ENCODE measurements at regions not wholly inside any gene's neighbourhood (a gene's known extent, or its start where the extent isn't known, plus 50 kb on each side); places are given as distances from the start of the nearest gene placed in this dataset.

- Mint-ChIP-seq H3K4me1 (ENCODE audit: low read depth) (peaks cover 8% of the 10 kb centered on the region), H3K9me3 (ENCODE audit: low read depth) (peaks cover 6% of the 10 kb centered on the region), H3K36me3 (ENCODE audit: low read depth) (no peaks in the 10 kb centered on the region), H3K27ac (ENCODE audit: unreplicated experiment) (no peak overlapping the region), H3K4me3 (ENCODE audit: unreplicated experiment) (no peak overlapping the region), H3K27me3 (ENCODE audit: low read depth) (peaks cover 55% of the 10 kb centered on the region)
- no peak for TF ChIP-seq CTCF (IDR thresholded peaks at IDR 0.05)
- DNase-seq (ENCODE audit: low spot score), result no peak
These were observed 52.9 kb upstream of the VRK1 start for GRCh38 chr14:96744262-96744661.

- Mint-ChIP-seq H3K4me1 (ENCODE audit: low read depth) (peaks cover 8% of the 10 kb centered on the region), H3K27ac (ENCODE audit: unreplicated experiment) (no peak overlapping the region), H3K36me3 (ENCODE audit: low read depth) (no peaks in the 10 kb centered on the region), H3K9me3 (ENCODE audit: low read depth) (peaks cover 6% of the 10 kb centered on the region), H3K4me3 (ENCODE audit: unreplicated experiment) (no peak overlapping the region), H3K27me3 (ENCODE audit: low read depth) (peaks cover 45% of the 10 kb centered on the region)
- no peak for TF ChIP-seq CTCF (IDR thresholded peaks at IDR 0.05)
- no peak for DNase-seq (ENCODE audit: low spot score)
These were observed 51.6 kb upstream of the VRK1 start for GRCh38 chr14:96745500-96746051.

- H3K9me3 Mint-ChIP-seq (ENCODE audit: low read depth), result peaks cover 6% of the 10 kb centered on the region
- H3K27me3 Mint-ChIP-seq (ENCODE audit: low read depth), result peaks cover 44% of the 10 kb centered on the region
- DNase-seq (ENCODE audit: low spot score), result no peak
- H3K4me3 Mint-ChIP-seq (ENCODE audit: unreplicated experiment), result no peak overlapping the region
- TF ChIP-seq CTCF (IDR thresholded peaks at IDR 0.05), result no peak
- no peak overlapping the region for H3K27ac Mint-ChIP-seq (ENCODE audit: unreplicated experiment)
- H3K4me1 Mint-ChIP-seq (ENCODE audit: low read depth), result peaks cover 6% of the 10 kb centered on the region
- no peaks in the 10 kb centered on the region for H3K36me3 Mint-ChIP-seq (ENCODE audit: low read depth)
These were observed 51.1 kb upstream of the VRK1 start for GRCh38 chr14:96746101-96746500.

DNA sequence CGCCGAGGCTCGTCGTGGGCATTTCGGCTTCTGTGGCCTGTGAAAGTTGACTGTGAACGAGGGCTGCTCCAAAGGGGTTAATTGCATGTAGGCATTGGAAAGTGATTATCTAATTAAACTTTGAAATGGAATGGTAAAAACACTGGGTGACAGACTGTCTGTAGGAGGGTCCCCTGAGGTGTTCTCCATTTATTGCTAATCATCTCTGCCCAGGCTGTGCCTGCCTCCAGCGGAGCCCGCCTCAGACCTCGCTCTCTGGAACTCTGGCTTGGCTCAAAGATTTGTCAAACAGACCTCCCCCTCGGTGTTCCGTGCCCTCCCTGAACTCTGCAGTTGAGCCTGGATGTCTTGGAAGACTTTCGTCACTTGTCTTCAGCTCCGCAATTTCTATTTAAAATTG, 50.2 kb upstream of the VRK1 start:
- H3K4me1 Mint-ChIP-seq (ENCODE audit: low read depth), result peaks cover under 1% of the 10 kb centered on the region
- no peak for DNase-seq (ENCODE audit: low spot score)
- H3K27ac Mint-ChIP-seq (ENCODE audit: unreplicated experiment), result no peak overlapping the region
- peaks cover 41% of the 10 kb centered on the region for H3K27me3 Mint-ChIP-seq (ENCODE audit: low read depth)
- no peak for TF ChIP-seq CTCF (IDR thresholded peaks at IDR 0.05)
- H3K36me3 Mint-ChIP-seq (ENCODE audit: low read depth), result no peaks in the 10 kb centered on the region
- no peak overlapping the region for H3K4me3 Mint-ChIP-seq (ENCODE audit: unreplicated experiment)
- peaks cover 6% of the 10 kb centered on the region for H3K9me3 Mint-ChIP-seq (ENCODE audit: low read depth)

Data from chondrocyte (in vitro differentiated cells).